HG03039 (cell line): ENCODE measurements at regions not wholly inside any gene's neighbourhood (a gene's known extent, or its start where the extent isn't known, plus 50 kb on each side); places are given as distances from the start of the nearest gene placed in this dataset.

Source experiments
- ATAC-seq: cut with Tn5 transposase; IDR thresholded peaks from one replicate; pipeline ENCODE4 v1.9.1; 2021; ENCODE audit warnings: mild to moderate bottlenecking, moderate library complexity; ENCODE audit not compliant: unreplicated experiment

- ATAC-seq, result no peak
Observed at GRCh38 chr3:148435534-148435933, 262.2 kb upstream of the AGTR1 start.

GRCh38 chr3:148439254-148439822 lies 258.4 kb upstream of the AGTR1 start:
- ATAC-seq, result no peak

GRCh38 chr3:148441191-148441590 lies 256.5 kb upstream of the AGTR1 start:
- ATAC-seq, result no peak

GRCh38 chr3:148450819-148451218 lies 246.9 kb upstream of the AGTR1 start:
- ATAC-seq, result no peak

- ATAC-seq, result no peak
Observed at GRCh38 chr3:148451969-148452368, 245.7 kb upstream of the AGTR1 start.

DNA sequence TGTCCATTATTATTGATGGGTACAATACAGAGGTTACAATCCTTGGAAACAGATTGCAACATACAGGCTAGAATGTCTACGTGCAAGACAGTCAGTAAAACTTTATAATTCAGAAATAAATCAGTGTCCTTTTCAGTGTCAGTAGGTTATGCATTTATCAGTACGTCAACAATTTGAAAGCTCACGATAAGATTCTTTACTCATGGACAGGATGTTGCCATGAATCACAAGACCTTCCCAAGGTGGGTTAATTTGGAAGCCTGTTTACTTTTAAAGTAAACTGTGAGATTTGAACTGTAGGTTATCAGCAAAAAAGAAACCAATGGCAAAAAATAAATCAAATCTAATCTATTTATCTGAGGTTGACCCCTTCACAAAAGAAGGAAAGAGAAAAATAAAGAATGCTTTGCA lies 243.9 kb upstream of the AGTR1 start:
- ATAC-seq, result no peak

- no peak for ATAC-seq
Observed at GRCh38 chr3:148455098-148455497, 242.6 kb upstream of the AGTR1 start.

- no peak for ATAC-seq
Observed at GRCh38 chr3:148457886-148458285, 239.8 kb upstream of the AGTR1 start.

DNA sequence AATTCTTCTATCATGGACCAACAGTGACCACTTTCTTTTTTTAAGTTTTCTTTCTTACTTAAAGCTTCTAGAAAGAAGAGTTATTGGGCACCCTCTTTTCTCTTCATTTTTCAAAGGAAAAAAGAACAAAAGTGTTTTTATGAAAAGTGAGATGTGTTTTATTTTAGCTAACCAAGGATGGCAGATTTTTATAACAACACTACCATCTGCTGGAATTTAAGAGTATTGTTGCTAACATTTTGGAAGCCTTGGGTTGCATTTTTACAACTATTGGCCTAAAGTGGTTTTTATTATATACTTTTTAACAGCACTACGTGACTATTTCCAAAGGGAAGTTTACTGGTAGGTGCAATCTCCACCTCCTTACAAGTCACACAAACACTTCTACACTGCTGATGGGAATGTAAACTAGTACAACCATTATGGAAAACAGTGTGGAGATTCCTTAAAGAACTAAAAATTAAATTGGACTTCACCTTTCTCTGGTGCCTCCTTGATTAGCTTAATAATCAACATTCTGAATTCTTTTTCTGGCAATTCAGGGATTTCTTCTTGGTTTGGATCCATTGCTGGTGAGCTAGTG lies 237.7 kb upstream of the AGTR1 start:
- no peak for ATAC-seq

GRCh38 chr3:148460686-148461085 lies 237.0 kb upstream of the AGTR1 start:
- ATAC-seq, result no peak

DNA sequence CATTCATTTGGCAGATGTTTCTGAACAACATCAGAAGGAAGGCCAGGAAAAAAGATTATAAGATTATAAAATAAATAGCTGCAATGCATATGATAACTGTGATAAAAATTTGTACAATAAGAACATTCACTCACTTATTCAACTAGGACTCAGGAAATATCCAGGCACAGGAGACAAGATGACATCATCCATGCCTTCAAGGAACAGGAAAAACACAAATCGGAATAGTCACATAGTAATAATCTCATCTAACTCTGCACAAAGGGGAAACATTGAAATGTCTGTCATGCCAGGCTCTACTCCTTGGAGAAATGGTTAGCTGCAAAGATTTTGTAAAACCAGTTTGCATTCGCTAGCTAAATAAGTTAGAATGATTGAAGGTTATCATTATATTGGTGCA lies 233.5 kb upstream of the AGTR1 start:
- ATAC-seq, result no peak

- no peak for ATAC-seq
Observed at GRCh38 chr3:148466143-148466542, 231.6 kb upstream of the AGTR1 start.

- no peak for ATAC-seq
Observed at GRCh38 chr3:148466980-148467740, 230.5 kb upstream of the AGTR1 start.

- ATAC-seq, result no peak
Observed at GRCh38 chr3:148477375-148477774, 220.3 kb upstream of the AGTR1 start.

DNA sequence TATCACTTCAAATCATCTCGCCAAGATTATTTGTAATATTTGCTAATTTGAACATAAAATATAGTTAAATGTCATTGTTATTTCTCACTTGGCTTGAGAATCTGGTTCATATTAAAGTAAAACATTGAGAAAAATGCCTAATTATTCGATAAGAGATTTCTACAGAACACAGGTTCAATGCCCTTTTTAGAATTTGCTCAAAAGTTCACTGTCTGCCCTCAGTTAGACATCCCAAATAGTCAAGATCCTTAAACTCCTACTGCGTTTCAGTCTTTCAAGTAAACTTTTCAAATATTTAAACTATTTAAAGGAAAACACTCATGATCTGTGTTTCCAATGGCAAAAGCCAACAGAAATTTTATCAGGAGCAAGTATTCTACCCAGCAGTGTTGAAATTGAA lies 204.1 kb upstream of the AGTR1 start:
- no peak for ATAC-seq

DNA sequence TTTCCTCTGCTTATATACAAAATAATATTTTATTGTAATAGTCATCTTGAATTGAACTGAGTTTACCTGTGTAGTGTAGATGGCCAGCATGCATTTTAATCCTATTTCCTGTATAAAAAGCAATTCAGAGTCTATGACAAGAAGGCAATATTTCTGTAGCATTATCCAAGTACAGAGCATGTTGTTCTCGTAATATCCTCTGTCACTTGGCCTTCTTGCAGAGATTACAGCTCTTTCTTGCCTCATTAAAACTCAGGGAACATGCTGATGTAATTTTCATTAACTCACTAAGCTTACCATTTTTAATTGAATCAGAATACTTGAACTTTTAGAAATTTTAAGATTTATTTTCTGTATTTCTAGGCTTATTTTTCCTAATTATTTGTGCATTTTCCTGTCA lies 203.3 kb upstream of the AGTR1 start:
- ATAC-seq, result no peak

- ATAC-seq, result no peak
Observed at GRCh38 chr3:148500881-148501280, 196.8 kb upstream of the AGTR1 start.

DNA sequence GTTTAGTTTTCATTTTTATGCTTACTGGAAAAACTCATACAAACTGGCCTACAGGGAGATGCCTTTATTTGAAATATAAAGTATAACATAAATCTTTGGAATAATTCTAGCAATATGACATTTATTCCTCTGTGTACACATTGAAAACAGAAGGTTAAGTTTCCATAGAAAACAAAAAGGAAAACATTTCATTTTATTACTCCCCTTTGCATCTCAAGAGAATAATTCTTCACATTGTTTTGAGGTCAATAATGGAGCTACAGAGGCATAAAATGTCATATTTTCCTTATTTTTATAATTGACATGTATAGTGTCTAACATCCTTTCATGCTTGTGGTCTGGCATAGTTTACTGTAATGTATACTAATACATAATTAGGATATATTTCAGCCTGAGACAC lies 187.6 kb upstream of the AGTR1 start:
- no peak for ATAC-seq

DNA sequence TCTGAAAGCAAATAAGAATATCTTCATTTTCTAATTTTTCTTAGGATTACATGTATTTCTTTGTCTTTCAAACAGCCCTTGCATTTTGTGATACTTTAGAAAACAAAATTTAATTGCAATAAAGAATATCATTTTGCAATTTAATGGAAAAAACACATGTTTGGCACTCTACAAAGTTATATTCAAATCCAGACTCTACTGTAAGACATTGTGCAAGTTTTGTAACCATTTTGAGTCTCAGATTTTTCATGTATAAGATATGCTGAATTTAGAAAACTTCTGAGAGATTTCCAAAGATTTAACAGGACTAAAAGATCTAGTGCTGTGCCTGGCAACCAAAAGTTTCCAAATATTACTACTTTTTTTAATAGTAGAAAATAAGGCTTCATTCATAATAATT lies 187.1 kb upstream of the AGTR1 start:
- ATAC-seq, result no peak

DNA sequence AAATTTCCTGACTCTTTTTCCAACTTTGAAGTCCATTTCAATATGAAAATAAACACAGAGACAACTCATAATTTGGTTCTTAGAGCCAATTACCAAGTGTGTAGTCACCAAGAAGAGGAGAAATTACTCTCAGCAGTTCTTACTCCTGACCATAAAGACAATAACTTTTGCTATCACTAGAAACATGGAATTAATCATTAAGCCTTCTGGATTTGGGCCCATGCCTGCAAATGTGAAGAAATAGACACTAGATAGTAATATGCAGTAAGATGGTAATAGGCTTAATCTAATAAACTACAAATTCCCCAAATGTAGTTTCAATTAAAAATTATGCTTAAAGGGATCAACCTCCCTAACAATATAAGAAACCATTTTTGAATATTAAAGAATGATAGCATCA lies 185.1 kb upstream of the AGTR1 start:
- no peak for ATAC-seq

GRCh38 chr3:148513096-148513543 lies 184.6 kb upstream of the AGTR1 start:
- no peak for ATAC-seq

DNA sequence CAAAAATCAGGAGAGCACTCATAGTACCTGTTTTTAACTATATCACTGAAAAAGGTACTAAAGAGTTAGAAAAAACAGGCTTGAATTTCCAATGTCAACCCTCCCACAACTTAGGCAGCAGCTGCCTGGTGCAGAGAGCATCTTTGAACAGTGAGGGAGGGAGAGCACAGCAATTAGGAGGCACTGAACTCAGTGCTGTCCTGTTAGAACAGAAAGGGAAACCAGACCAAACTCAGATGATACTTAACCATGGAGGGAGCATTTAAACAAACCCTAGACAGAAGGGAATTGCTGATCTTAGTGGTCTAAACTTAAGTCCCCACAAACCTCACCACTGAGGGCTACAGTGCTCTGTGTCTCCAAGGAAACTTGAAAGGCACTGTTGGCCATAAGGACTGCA lies 179.2 kb upstream of the AGTR1 start:
- no peak for ATAC-seq
